WERI-Rb-1 (cell line): ENCODE measurements at regions not wholly inside any gene's neighbourhood (a gene's known extent, or its start where the extent isn't known, plus 50 kb on each side); places are given as distances from the start of the nearest gene placed in this dataset.

Experiments used
- DNase-seq: peaks from one replicate; pipeline ENCODE4 v3.0.0-alpha.2; 2020
- H3K27ac ChIP-seq: fragments of 250-450 bp; sonication (Bioruptor Pico); 2 replicates; pipeline ENCODE4 v1.5.1; 2020; ENCODE audit warnings: mild to moderate bottlenecking, moderate library complexity
- H3K27me3 ChIP-seq: fragments of 250-450 bp; sonication (Bioruptor Pico); 2 replicates; pipeline ENCODE4 v1.5.1; 2021; ENCODE audit warnings: mild to moderate bottlenecking, low read depth, moderate library complexity; ENCODE audit not compliant: insufficient read depth, severe bottlenecking
- H3K36me3 ChIP-seq: fragments of 250-450 bp; sonication (Bioruptor Pico); 2 replicates; pipeline ENCODE4 v1.5.1; 2020; ENCODE audit warnings: mild to moderate bottlenecking, moderate library complexity
- H3K4me3 ChIP-seq: 2 replicates; pipeline ENCODE4 v1.5.1; 2011; ENCODE audit warnings: low read depth, mild to moderate bottlenecking, control low read depth, low read length
- H3K9me3 ChIP-seq: fragments of 250-450 bp; sonication (Bioruptor Pico); 2 replicates; pipeline ENCODE4 v1.5.1; 2021; ENCODE audit warnings: mild to moderate bottlenecking, moderate library complexity; ENCODE audit not compliant: severe bottlenecking
- CTCF ChIP-seq: IDR thresholded peaks from 2 replicates; pipeline ENCODE4 v1.5.1; 2011; ENCODE audit warnings: low read depth, mild to moderate bottlenecking, control low read depth, inconsistent platforms, low read length

GRCh38 chr2:104952976-104953375 is 84.9 kb upstream of the MRPS9 start:
- no peak for TF ChIP-seq CTCF
- Histone ChIP-seq H3K27ac (no peak overlapping the region), H3K36me3 (no peaks in the 10 kb centered on the region), H3K4me3 (no peak overlapping the region), H3K9me3 (no peaks in the 10 kb centered on the region), H3K27me3 (peaks cover 42% of the 10 kb centered on the region)
- DNase-seq = no peak

- Histone ChIP-seq H3K36me3 (no peaks in the 10 kb centered on the region), H3K27ac (no peak overlapping the region), H3K27me3 (peaks cover 52% of the 10 kb centered on the region), H3K9me3 (peaks cover 3% of the 10 kb centered on the region), H3K4me3 (no peak overlapping the region)
- TF ChIP-seq CTCF = no peak
- no peak for DNase-seq
Measured at GRCh38 chr2:104965900-104966299, 72.0 kb upstream of the MRPS9 start.

GRCh38 chr2:104969564-104969963 is 68.3 kb upstream of the MRPS9 start:
- Histone ChIP-seq H3K36me3 (no peaks in the 10 kb centered on the region), H3K4me3 (no peak overlapping the region), H3K27me3 (peaks cover 54% of the 10 kb centered on the region), H3K9me3 (peaks cover 3% of the 10 kb centered on the region), H3K27ac (no peak overlapping the region)
- no peak for DNase-seq
- no peak for TF ChIP-seq CTCF

- no peaks in the 10 kb centered on the region for H3K9me3 ChIP-seq
- H3K27me3 ChIP-seq = peaks cover 44% of the 10 kb centered on the region
- H3K27ac ChIP-seq = no peak overlapping the region
- H3K36me3 ChIP-seq = no peaks in the 10 kb centered on the region
- DNase-seq = no peak
- no peak for TF ChIP-seq CTCF
- no peak overlapping the region for H3K4me3 ChIP-seq
Measured at GRCh38 chr2:104975371-104975770, 62.5 kb upstream of the MRPS9 start.

- TF ChIP-seq CTCF = no peak
- no peaks in the 10 kb centered on the region for H3K36me3 ChIP-seq
- H3K9me3 ChIP-seq = no peaks in the 10 kb centered on the region
- no peak overlapping the region for H3K4me3 ChIP-seq
- H3K27me3 ChIP-seq = peaks cover 45% of the 10 kb centered on the region
- DNase-seq = no peak
- H3K27ac ChIP-seq = no peak overlapping the region
Measured at GRCh38 chr2:104975851-104976250, 62.0 kb upstream of the MRPS9 start.

- Histone ChIP-seq H3K27me3 (peaks cover 49% of the 10 kb centered on the region), H3K4me3 (no peak overlapping the region)
- TF ChIP-seq CTCF = peak; percentile 45; the same call in 1 of the 2 replicates
Measured at GRCh38 chr2:104976603-104977120, 61.2 kb upstream of the MRPS9 start.

More at GRCh38 chr2:104976603-104977120, 61.2 kb upstream of the MRPS9 start:
- Histone ChIP-seq H3K36me3 (no peaks in the 10 kb centered on the region), H3K9me3 (no peaks in the 10 kb centered on the region), H3K27ac (no peak overlapping the region)
- DNase-seq = peak; percentile 15
